B cell (primary cell): ENCODE measurements at regions not wholly inside any gene's neighbourhood (a gene's known extent, or its start where the extent isn't known, plus 50 kb on each side); places are given as distances from the start of the nearest gene placed in this dataset.

ENCODE experiments used
- ATAC-seq: fragments of 200-7000 bp; cut with Tn5 transposase; one replicate; pipeline ENCODE4 v1.10.0; 2021; ENCODE audit warnings: low read depth, mild to moderate bottlenecking, moderate number of reproducible peaks, moderate library complexity
- CTCF ChIA-PET: fragments of 350-600 bp; sonication (Branson Sonifier 250); formaldehyde crosslinking; loops from one replicate; lab custom pipeline; 2021; ENCODE audit warnings: antibody characterized with exemption, inconsistent platforms; lab: Charles Lee
- POLR2A ChIA-PET: fragments of 350-600 bp; sonication (Branson Sonifier 250); formaldehyde crosslinking; loops from one replicate; lab custom pipeline; 2021; ENCODE audit warnings: antibody characterized with exemption; lab: Charles Lee
- DNase-seq: peaks from one replicate; pipeline ENCODE4 v3.0.0; 2013
- H2AFZ ChIP-seq: 2 replicates; pipeline ENCODE4 v1.6.1; 2012; ENCODE audit warnings: mild to moderate bottlenecking, low read depth, low read length; ENCODE audit not compliant: insufficient read depth, poor library complexity, severe bottlenecking
- H3K27ac ChIP-seq, 2 donors: 1 replicate in 1 of 2; 2 replicates in 1 of 2; pipeline ENCODE4 v1.5.1; 2012 to 2013; ENCODE audit warnings: low read length in 2 of 2, mild to moderate bottlenecking in 2 of 2, moderate library complexity in 1 of 2
- H3K27me3 ChIP-seq, 4 experiments: fragments of 200-600 bp in 1 of 4; sonication (generic) in 1 of 4; replicated peaks in 1 of 4; 1 replicate in 2 of 4; 2 replicates in 2 of 4; pipeline versions ENCODE4 v1.6.1 to v1.7.0; 2013 to 2016; ENCODE audit warnings: low read length in 3 of 4, mild to moderate bottlenecking in 2 of 4, mixed read lengths in 1 of 4, moderate library complexity in 1 of 4; ENCODE audit not compliant: insufficient read depth in 4 of 4, control insufficient read depth in 3 of 4; ENCODE audit errors: control extremely low read depth in 1 of 4
- H3K36me3 ChIP-seq, 2 experiments: replicated peaks in 1 of 2; 1 replicate in 1 of 2; 2 replicates in 1 of 2; pipeline versions ENCODE4 v1.6.1 to v1.7.1; 2013; ENCODE audit warnings: low read length in 1 of 2; ENCODE audit not compliant: insufficient read depth in 2 of 2, control insufficient read depth in 1 of 2; ENCODE audit errors: control extremely low read depth in 1 of 2, extremely low read depth in 1 of 2
- H3K4me1 ChIP-seq, 2 donors: fragments of 200-600 bp in 1 of 2; sonication (generic) in 1 of 2; 1 replicate in 1 of 2; 2 replicates in 1 of 2; pipeline versions ENCODE4 v1.5.1 to v1.6.1; 2013 to 2017; ENCODE audit warnings: low read length in 2 of 2; ENCODE audit not compliant: control insufficient read depth in 2 of 2, insufficient read depth in 2 of 2
- H3K4me2 ChIP-seq: replicated peaks from 2 replicates; pipeline ENCODE3; 2012; ENCODE audit warnings: mild to moderate bottlenecking, low read depth, low read length; ENCODE audit not compliant: poor library complexity, severe bottlenecking
- H3K4me3 ChIP-seq, 5 experiments: fragments of 200-600 bp in 1 of 5; sonication (generic) in 1 of 5; 1 replicate in 3 of 5; 2 replicates in 2 of 5; pipeline versions ENCODE4 v1.5.1 to v1.7.0; 2011 to 2016; ENCODE audit warnings: low read length in 4 of 5, mild to moderate bottlenecking in 4 of 5, low read depth in 2 of 5, control low read depth in 1 of 5, moderate library complexity in 1 of 5; ENCODE audit not compliant: insufficient read depth in 1 of 5; ENCODE audit errors: control extremely low read depth in 1 of 5, extremely low read depth in 1 of 5
- H3K79me2 ChIP-seq: fragments of 200-600 bp; sonication (generic); one replicate; pipeline ENCODE4 v1.6.0; 2016; ENCODE audit warnings: low read length; ENCODE audit not compliant: control insufficient read depth, insufficient read depth
- H3K9ac ChIP-seq: fragments of 200-600 bp; sonication (generic); 2 replicates; pipeline ENCODE4 v1.6.1; 2017; ENCODE audit warnings: mild to moderate bottlenecking, low read length, moderate library complexity
- H3K9me3 ChIP-seq, 3 donors: one replicate each; pipeline versions ENCODE4 v1.6.1 to v1.7.1; 2013; ENCODE audit warnings: low read length in 2 of 3; ENCODE audit not compliant: control insufficient read depth in 2 of 3, insufficient read depth in 1 of 3; ENCODE audit errors: control extremely low read depth in 1 of 3
- H4K20me1 ChIP-seq: 2 replicates; pipeline ENCODE4 v1.6.0; 2012; ENCODE audit warnings: mild to moderate bottlenecking, low read length; ENCODE audit not compliant: insufficient read depth, control insufficient read depth, poor library complexity, severe bottlenecking
- H3K27ac Mint-ChIP-seq: one replicate; pipeline ENCODE4 v1.8.0; 2021; ENCODE audit warnings: mixed read lengths
- H3K27me3 Mint-ChIP-seq: one replicate; pipeline ENCODE4 v1.8.0; 2021; ENCODE audit warnings: mixed read lengths
- H3K4me1 Mint-ChIP-seq: one replicate; pipeline ENCODE4 v1.8.0; 2021; ENCODE audit warnings: mixed read lengths
- H3K4me3 Mint-ChIP-seq: one replicate; pipeline ENCODE4 v1.8.0; 2021; ENCODE audit warnings: mixed read lengths
- H3K9me3 Mint-ChIP-seq: one replicate; pipeline ENCODE4 v1.8.0; 2022; ENCODE audit warnings: mixed read lengths; ENCODE audit not compliant: insufficient read depth
- CTCF ChIP-seq: fragments of 200-600 bp; IDR thresholded peaks from one replicate; pipeline ENCODE4 v1.8.0; 2022; ENCODE audit warnings: antibody characterized with exemption, mild to moderate bottlenecking
- EZH2 ChIP-seq: IDR thresholded peaks from 2 replicates; pipeline ENCODE4 v1.6.1; 2012; ENCODE audit warnings: borderline replicate concordance, low read depth, mild to moderate bottlenecking, moderate library complexity, low read length; ENCODE audit not compliant: insufficient read depth, poor library complexity, severe bottlenecking
- WGBS: methylation state at CpG from one replicate; pipeline ENCODE4 v1.1.5; 2013; ENCODE audit warnings: missing lambda C conversion rate; ENCODE audit not compliant: insufficient coverage; 5-methylcytosine and 5-hydroxymethylcytosine counted together
- intact Hi-C: fragments of 100-400 bp; cut with micrococcal nuclease; formaldehyde crosslinking; loops from one replicate; pipeline ENCODE4 v1.10.0; 2022

GRCh38 chr4:58357947-58358346, 1247.8 kb upstream of the IGFBP7 start:
- H3K27me3 Mint-ChIP-seq = no peaks in the 10 kb centered on the region
- CTCF ChIA-PET = no interaction called here
- no peaks in the 10 kb centered on the region for H3K27me3 ChIP-seq

GRCh38 chr4:58325070-58325469, 1214.9 kb upstream of the IGFBP7 start:
- TF ChIP-seq CTCF = no peak
- no peak for TF ChIP-seq EZH2
- H3K27ac ChIP-seq = no peak overlapping the region
- H3K4me3 Mint-ChIP-seq = no peak overlapping the region
- WGBS = 60% methylated on average over 3 of the region's 4 CpGs
- no peaks in the 10 kb centered on the region for H3K9me3 Mint-ChIP-seq
- ATAC-seq (no peak), DNase-seq (no peak)
- H3K9me3 ChIP-seq = no peaks in the 10 kb centered on the region
- no peaks in the 10 kb centered on the region for H3K27me3 ChIP-seq
- no peaks in the 10 kb centered on the region for H3K36me3 ChIP-seq
- no peak overlapping the region for H3K4me2 ChIP-seq
- ChIA-PET CTCF (no interaction called here), POLR2A (no interaction called here)
- H2AFZ ChIP-seq = no peak overlapping the region
- no peaks in the 10 kb centered on the region for H3K4me1 Mint-ChIP-seq
- intact Hi-C loops = no loop called here
- no peak overlapping the region for H3K27ac Mint-ChIP-seq
- no peaks in the 10 kb centered on the region for H3K27me3 Mint-ChIP-seq
- no peaks in the 10 kb centered on the region for H3K4me1 ChIP-seq
- H3K4me3 ChIP-seq = no peak overlapping the region
- no peaks in the 10 kb centered on the region for H3K79me2 ChIP-seq
- no peak overlapping the region for H3K9ac ChIP-seq
- no peaks in the 10 kb centered on the region for H4K20me1 ChIP-seq

More at GRCh38 chr4:58357947-58358346, 1247.8 kb upstream of the IGFBP7 start:
- DNase-seq = no peak
- ATAC-seq = no peak
- Mint-ChIP-seq H3K9me3 (peaks cover 8% of the 10 kb centered on the region), H3K4me1 (no peaks in the 10 kb centered on the region), H3K4me3 (no peak overlapping the region), H3K27ac (no peak overlapping the region)
- Histone ChIP-seq H3K9ac (no peak overlapping the region), H4K20me1 (no peaks in the 10 kb centered on the region), H3K4me3 (no peak overlapping the region), H3K4me1 (no peaks in the 10 kb centered on the region), H3K79me2 (no peaks in the 10 kb centered on the region), H2AFZ (no peak overlapping the region), H3K27ac (no peak overlapping the region), H3K36me3 (no peaks in the 10 kb centered on the region), H3K9me3 (peaks cover 0 to 22% (median 0%) of the 10 kb centered on the region in 3 donors), H3K4me2 (no peak overlapping the region)
- intact Hi-C loops = no loop called here
- no peak for TF ChIP-seq CTCF
- no peak for TF ChIP-seq EZH2
- POLR2A ChIA-PET = no interaction called here
